ENCODE measurements at regions not wholly inside any gene's neighbourhood (a gene's known extent, or its start where the extent isn't known, plus 50 kb on each side); places are given as distances from the start of the nearest gene placed in this dataset.

DNA sequence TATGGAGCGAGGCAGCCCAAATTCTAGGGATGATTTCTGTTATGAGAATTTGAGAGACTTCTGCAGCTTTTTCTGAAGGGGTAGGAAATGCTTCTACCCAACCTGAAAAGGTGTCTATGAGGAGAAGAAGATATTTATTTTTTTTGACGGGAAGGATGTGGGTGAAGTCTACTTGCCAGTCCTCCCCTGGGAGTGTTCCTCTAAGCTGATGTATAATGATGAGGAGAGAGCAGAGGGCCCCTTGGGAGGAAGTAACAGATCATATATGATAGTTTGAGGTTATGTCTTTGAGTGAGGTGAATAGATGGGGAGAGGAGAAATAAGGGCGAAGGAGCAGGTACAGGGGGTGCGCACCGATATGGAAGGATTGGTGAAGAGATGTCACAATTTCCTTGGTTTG, 910.6 kb upstream of the SLITRK5 start:
- no peaks in the 10 kb centered on the region for H3K4me1 Mint-ChIP-seq (ENCODE audit: low read depth)
- H3K27me3 Mint-ChIP-seq (ENCODE audit: low read depth): no peaks in the 10 kb centered on the region

DNA sequence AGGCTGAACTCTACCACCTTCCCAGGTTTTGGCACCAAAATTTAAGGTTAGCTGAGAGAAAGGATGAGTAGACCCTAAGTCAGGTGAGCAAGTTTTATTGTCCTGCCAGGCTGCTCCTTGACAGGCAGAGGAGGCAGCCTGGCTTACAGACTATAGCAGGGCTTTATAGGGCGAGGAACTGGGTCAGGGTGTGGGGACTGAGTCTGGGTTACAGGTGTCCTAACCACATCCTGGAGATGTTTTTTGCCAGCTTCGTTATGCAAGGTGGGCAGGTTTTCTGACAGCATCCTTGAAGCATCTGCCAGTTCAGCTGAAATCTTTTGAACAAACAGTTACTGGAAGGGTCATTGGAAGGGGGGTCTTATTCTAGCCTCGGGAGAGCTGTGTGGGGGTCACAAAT, 905.7 kb upstream of the SLITRK5 start:
- DNase-seq (no peak), ATAC-seq (no peak)
- Mint-ChIP-seq H3K4me3 (no peak overlapping the region), H3K27me3 (ENCODE audit: low read depth) (no peaks in the 10 kb centered on the region), H3K4me1 (ENCODE audit: low read depth) (no peaks in the 10 kb centered on the region), H3K9me3 (peaks cover 44% of the 10 kb centered on the region), H3K36me3 (ENCODE audit: insufficient read depth) (no peaks in the 10 kb centered on the region)

More for the DNA sequence above, 910.6 kb upstream of the SLITRK5 start:
- H3K36me3 Mint-ChIP-seq (ENCODE audit: insufficient read depth): no peaks in the 10 kb centered on the region
- peaks cover 42% of the 10 kb centered on the region for H3K9me3 Mint-ChIP-seq
- ATAC-seq (no peak), DNase-seq (no peak)
- H3K4me3 Mint-ChIP-seq: no peak overlapping the region

DNA sequence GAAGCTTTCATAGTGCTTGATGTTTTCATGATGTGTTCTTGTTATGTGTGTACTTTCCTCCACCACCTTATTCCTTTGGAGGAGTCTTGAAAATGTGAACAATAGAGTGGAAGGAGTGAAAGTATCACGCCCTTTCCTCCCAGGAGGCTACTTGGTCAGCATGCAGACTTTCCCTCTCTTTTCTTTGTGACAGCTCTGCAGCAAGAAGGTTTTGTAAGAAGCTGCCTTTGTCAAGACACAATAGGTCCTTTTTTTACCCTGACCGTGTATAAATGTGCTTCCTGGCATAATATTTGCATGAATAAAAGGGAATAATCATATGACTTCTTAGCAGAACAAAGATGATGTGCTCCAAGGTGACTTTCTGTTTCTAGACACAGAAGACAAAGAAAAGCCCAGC, 882.6 kb upstream of the SLITRK5 start:
- no peaks in the 10 kb centered on the region for H3K27me3 Mint-ChIP-seq (ENCODE audit: low read depth)
- no peaks in the 10 kb centered on the region for H3K4me1 Mint-ChIP-seq (ENCODE audit: low read depth)
- DNase-seq (no peak), ATAC-seq (no peak)
- no peak overlapping the region for H3K4me3 Mint-ChIP-seq
- H3K9me3 Mint-ChIP-seq: peaks cover 21% of the 10 kb centered on the region
- H3K36me3 Mint-ChIP-seq (ENCODE audit: insufficient read depth): no peaks in the 10 kb centered on the region

DNA sequence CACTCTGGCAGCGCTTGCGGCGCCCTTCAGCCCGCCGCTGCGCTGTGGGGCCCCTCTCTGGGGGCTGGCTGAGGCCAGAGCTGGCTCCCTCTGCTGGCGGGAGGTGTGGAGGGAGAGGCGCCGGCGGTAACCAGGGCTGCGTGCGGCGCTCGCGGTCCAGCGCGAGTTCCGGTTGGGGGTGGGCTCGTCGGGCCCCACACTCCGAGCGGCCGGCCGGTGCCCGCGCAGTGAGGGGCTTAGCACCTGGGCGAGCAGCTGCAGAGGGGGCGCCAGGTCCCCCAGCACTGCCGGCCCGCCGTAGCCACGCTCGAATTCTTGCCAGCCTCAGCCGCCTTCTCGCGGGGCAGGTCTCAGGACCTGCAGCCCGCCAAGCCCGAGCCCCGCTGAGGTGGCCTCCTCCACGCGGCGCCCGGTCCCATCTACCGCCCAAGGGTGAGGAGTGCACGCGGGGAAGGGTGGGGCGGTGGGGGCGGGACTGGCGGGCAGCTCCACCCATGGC, 879.0 kb upstream of the SLITRK5 start:
- Mint-ChIP-seq H3K4me3 (no peak overlapping the region), H3K4me1 (ENCODE audit: low read depth) (no peaks in the 10 kb centered on the region), H3K9me3 (peaks cover 13% of the 10 kb centered on the region), H3K36me3 (ENCODE audit: insufficient read depth) (no peaks in the 10 kb centered on the region), H3K27me3 (ENCODE audit: low read depth) (no peaks in the 10 kb centered on the region)
- DNase-seq: no peak
- ATAC-seq: no peak

DNA sequence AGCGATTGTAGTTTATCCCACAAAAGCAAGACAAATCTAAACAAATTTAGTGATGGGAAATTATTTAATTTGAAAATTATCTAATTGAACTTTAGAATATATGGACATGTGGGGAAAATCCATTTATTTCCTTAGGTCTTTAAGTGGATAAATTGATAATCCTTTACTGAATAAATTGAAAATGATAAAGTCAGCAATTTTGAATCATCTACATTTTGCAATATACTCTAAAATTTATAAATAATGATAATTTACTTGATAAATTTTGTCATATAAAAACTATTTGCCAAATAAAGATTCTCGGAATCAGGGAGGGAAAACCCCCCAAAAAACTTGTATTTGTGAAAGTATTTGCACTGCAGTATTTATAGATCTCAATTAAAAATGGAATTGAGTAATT, 875.3 kb upstream of the SLITRK5 start:
- H3K9me3 Mint-ChIP-seq: peaks cover 11% of the 10 kb centered on the region
- no peak for DNase-seq
- H3K36me3 Mint-ChIP-seq (ENCODE audit: insufficient read depth): no peaks in the 10 kb centered on the region
- H3K4me1 Mint-ChIP-seq (ENCODE audit: low read depth): no peaks in the 10 kb centered on the region
- no peak overlapping the region for H3K4me3 Mint-ChIP-seq
- H3K27me3 Mint-ChIP-seq (ENCODE audit: low read depth): no peaks in the 10 kb centered on the region
- no peak for ATAC-seq

DNA sequence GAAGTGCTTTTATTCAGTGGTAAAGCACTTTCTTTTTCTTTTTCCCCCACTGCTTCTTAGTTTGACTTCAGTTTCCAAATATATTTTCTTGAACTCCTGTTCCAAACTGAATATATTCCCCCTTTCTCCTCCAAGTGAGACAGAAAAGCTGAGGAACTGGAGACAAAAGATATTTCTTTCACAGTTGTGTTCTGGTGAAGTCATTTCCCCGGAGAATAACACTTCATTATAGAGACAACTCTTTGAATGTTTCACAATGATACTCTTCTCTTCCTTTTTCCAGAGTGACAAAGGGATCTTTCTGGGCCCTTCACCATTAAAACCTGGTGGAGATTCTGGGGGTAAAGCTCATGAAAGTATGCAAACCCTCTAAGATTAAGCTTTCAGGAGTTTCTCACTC, 860.8 kb upstream of the SLITRK5 start:
- no peak for ATAC-seq
- no peak for DNase-seq

DNA sequence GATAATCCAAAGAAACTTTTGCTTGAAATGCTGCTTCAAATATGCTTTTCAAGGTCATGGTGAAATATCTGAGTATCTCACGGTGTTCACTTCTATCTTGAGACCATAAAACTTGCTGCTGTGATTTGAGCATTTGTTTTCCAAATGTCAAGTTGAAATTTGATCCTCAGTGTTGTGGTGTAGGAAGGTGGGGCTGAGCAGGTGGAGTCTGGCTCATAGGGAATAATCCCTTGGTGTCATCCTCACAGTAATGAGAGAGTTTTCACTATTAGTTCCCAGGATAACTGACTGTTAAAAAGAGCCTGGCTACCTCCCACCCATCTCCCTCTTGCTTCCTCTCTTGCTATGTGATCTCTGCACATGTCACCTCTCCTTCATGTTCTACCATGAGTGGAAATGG, 858.0 kb upstream of the SLITRK5 start:
- Mint-ChIP-seq H3K4me1 (ENCODE audit: low read depth) (no peaks in the 10 kb centered on the region), H3K4me3 (no peak overlapping the region), H3K9me3 (peaks cover 12% of the 10 kb centered on the region), H3K27me3 (ENCODE audit: low read depth) (no peaks in the 10 kb centered on the region), H3K36me3 (ENCODE audit: insufficient read depth) (no peaks in the 10 kb centered on the region)
- ATAC-seq: no peak
- no peak for DNase-seq

More for the DNA sequence above, 860.8 kb upstream of the SLITRK5 start:
- H3K36me3 Mint-ChIP-seq (ENCODE audit: insufficient read depth): no peaks in the 10 kb centered on the region
- H3K4me1 Mint-ChIP-seq (ENCODE audit: low read depth): no peaks in the 10 kb centered on the region
- no peaks in the 10 kb centered on the region for H3K27me3 Mint-ChIP-seq (ENCODE audit: low read depth)
- no peak overlapping the region for H3K4me3 Mint-ChIP-seq
- peaks cover 11% of the 10 kb centered on the region for H3K9me3 Mint-ChIP-seq

DNA sequence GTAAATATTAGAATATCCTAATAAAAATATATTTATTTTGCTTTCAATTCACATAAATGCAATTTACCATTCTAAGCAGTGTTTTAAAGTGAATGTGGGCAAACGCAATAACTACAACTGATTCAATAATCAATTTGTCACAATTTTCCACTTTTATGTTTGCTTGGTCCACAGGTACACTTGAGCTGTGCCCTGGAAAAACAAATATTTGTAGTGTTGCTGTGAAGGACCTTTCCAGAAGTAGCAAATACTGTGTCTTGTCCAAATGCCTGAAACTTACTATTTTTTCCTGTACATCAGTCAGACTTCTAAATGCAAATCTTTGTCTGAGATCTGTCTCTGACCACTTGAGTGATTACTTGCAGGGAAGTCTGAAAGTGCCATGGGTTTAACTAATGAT, 845.8 kb upstream of the SLITRK5 start:
- Mint-ChIP-seq H3K4me1 (ENCODE audit: low read depth) (no peaks in the 10 kb centered on the region), H3K4me3 (no peak overlapping the region), H3K9me3 (peaks cover 20% of the 10 kb centered on the region), H3K27me3 (ENCODE audit: low read depth) (no peaks in the 10 kb centered on the region), H3K36me3 (ENCODE audit: insufficient read depth) (no peaks in the 10 kb centered on the region)
- DNase-seq: no peak
- ATAC-seq: no peak

DNA sequence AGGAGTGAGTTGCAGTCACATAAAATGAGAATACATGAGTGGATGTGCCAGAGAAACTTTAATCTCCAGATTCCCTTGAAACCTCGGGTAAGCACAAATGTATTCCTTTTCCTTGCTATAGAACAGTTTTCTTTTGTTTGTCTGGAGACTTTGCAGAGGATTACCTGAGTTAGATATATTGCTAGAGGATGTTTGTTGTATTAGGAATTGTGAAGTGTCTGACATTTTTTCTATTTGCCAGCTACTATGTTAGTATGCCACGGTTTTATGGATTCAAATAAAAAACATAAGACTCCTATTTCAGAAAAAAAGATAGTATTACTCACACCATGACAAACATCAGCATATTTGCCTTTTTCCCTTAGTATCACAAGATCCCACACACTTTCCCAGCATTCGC, 844.9 kb upstream of the SLITRK5 start:
- Mint-ChIP-seq H3K4me3 (no peak overlapping the region), H3K27me3 (ENCODE audit: low read depth) (no peaks in the 10 kb centered on the region), H3K4me1 (ENCODE audit: low read depth) (no peaks in the 10 kb centered on the region), H3K9me3 (peaks cover 17% of the 10 kb centered on the region), H3K36me3 (ENCODE audit: insufficient read depth) (no peaks in the 10 kb centered on the region)
- DNase-seq (no peak), ATAC-seq (no peak)

DNA sequence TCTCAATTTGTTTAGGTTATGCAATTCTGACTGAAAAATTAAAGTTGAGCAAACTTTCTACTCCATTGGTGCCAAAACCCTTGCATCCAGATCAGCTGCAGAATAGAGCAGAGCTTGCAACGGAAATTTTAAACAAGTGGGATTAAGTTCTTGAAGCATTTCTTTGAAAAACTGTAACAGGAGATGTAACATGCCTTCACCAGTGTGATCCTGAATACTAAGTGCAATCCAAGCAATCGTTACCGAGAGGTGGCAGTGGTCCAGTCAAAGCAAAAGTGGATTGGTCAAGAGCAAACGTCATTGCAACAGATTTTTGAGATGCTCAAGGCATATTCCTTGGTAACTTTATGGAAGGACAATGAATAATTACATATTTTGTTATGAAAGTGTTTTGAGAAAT, 841.1 kb upstream of the SLITRK5 start:
- Mint-ChIP-seq H3K4me3 (no peak overlapping the region), H3K9me3 (peaks cover 8% of the 10 kb centered on the region), H3K36me3 (ENCODE audit: insufficient read depth) (no peaks in the 10 kb centered on the region), H3K4me1 (ENCODE audit: low read depth) (no peaks in the 10 kb centered on the region), H3K27me3 (ENCODE audit: low read depth) (no peaks in the 10 kb centered on the region)
- DNase-seq: no peak
- ATAC-seq: no peak

DNA sequence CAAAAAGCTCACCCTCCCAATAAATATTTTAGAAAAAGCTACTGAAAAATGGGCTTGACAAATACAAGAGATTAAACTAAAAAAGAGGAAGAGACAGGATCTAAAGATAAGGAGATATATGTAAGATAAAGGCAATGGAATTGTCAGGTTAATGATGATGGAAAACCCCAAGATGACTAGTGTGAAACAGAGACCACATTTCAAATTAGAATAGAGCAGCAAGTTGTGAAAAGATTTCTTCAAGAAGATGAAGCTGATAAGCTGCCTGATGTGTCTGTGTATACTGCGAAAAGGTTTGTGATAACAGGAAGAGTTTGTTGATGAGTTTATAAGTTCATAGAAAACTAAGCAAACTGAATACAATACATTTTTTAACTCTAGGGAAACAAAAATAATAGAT, 840.1 kb upstream of the SLITRK5 start:
- Mint-ChIP-seq H3K9me3 (peaks cover 15% of the 10 kb centered on the region), H3K4me3 (no peak overlapping the region), H3K27me3 (ENCODE audit: low read depth) (no peaks in the 10 kb centered on the region), H3K4me1 (ENCODE audit: low read depth) (no peaks in the 10 kb centered on the region), H3K36me3 (ENCODE audit: insufficient read depth) (no peaks in the 10 kb centered on the region)
- DNase-seq (no peak), ATAC-seq (no peak)

DNA sequence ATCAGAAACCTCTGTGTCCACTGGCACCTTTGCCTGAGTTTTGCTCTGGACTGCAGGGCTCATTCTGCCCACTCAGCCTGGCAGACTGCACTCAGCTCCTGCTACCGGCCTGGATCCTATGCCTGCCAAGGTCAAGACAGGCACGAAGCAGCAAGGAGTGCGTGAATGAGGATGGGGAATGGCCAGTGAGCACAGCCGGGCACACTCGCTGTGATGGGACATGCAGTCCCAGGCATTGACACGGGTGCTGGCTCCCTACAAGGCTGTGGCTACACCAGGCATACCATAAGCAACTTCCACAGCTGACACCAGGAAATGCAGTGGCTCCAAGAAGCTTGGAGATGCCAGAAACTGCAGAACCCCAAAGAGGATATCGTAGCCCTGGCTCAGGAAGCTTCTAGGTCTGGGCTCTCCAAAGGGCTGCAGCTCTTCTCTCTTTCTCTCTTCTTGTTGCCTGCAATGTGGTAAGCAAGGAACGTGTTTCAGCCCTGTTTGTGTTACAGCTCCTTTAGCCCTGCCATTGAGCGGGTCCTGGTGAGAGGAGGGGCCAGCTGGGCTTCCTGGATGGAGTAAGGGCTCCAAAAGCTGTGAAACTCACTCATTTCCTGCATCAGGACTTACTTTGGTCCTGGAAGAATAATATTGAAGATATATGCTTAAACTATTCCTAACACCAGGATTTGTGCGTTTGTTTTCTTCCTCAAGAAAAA, 832.6 kb upstream of the SLITRK5 start:
- Mint-ChIP-seq H3K9me3 (peaks cover 11% of the 10 kb centered on the region), H3K27me3 (ENCODE audit: low read depth) (no peaks in the 10 kb centered on the region), H3K36me3 (ENCODE audit: insufficient read depth) (no peaks in the 10 kb centered on the region), H3K4me3 (no peak overlapping the region), H3K4me1 (ENCODE audit: low read depth) (no peaks in the 10 kb centered on the region)
- no peak for DNase-seq
- ATAC-seq: no peak

DNA sequence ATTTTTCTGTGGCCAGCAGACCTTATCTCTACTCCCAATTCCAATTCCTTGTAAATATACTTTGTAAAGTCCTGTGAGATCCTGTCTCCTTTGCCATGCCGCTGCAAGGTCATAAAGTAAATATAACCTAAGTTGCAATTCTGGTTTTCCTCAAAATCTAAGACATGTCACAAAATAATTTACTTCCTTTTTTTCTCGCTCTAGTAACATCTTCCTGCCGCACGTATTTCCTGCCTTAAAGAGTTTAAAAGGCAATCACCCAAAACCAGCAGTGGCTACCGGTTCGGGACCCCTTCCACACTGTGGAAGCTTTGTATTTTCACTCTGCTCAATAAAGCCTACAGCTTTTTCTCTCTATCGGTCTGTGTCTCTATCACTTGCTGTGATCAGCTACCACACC, 832.0 kb upstream of the SLITRK5 start:
- ATAC-seq (no peak), DNase-seq (no peak)
- Mint-ChIP-seq H3K4me1 (ENCODE audit: low read depth) (no peaks in the 10 kb centered on the region), H3K4me3 (no peak overlapping the region), H3K27me3 (ENCODE audit: low read depth) (no peaks in the 10 kb centered on the region), H3K9me3 (peaks cover 11% of the 10 kb centered on the region), H3K36me3 (ENCODE audit: insufficient read depth) (no peaks in the 10 kb centered on the region)

DNA sequence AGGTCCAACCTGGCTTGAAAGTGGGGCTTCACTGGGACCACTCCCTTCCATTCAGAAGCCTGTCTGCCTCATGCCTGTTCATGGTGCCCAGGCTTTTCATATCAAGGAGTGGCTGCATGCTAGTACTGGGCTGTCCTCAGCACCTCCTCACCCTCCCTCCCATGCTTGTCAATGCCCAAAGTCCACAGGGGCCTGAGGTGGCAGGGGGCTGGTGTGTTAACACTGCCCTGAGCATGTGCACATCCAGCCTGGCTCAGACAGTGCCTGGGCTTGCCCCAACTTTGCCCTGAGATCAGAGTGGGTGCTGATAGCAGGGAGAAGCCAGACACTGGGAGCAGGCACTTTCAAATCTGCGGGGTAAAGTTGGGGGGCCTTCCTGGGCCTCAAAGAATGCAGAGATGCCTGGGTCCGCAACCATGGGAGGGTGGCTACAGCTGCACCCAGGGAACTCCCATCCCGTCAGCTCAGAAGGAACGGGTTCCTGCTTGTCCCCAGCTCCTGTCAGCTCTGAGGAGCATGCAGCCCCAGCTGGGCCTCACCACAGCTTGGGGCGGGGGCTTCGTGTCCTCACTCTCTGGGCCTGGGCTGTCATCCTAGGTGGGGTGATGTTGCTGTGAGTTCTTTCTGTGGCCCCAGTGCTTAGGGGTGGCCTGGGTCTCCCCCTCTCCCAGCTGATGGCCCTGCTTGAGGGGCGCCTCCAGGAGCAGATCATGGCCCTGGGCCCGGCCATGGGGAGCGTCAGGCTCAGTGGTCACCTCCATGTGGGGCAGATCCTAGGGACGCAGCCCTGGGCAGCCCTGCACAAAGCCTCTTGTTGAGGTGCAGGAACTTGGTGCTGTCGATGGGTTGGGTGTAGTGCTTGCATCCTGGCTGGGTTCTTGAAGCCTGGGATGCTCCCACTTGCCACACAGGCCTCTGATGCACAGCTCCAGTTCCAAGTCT, 830.6 kb upstream of the SLITRK5 start:
- no peaks in the 10 kb centered on the region for H3K4me1 Mint-ChIP-seq (ENCODE audit: low read depth)
- no peaks in the 10 kb centered on the region for H3K27me3 Mint-ChIP-seq (ENCODE audit: low read depth)
- no peaks in the 10 kb centered on the region for H3K36me3 Mint-ChIP-seq (ENCODE audit: insufficient read depth)
- peaks cover 7% of the 10 kb centered on the region for H3K9me3 Mint-ChIP-seq
- ATAC-seq (no peak), DNase-seq (no peak)
- no peak overlapping the region for H3K4me3 Mint-ChIP-seq

DNA sequence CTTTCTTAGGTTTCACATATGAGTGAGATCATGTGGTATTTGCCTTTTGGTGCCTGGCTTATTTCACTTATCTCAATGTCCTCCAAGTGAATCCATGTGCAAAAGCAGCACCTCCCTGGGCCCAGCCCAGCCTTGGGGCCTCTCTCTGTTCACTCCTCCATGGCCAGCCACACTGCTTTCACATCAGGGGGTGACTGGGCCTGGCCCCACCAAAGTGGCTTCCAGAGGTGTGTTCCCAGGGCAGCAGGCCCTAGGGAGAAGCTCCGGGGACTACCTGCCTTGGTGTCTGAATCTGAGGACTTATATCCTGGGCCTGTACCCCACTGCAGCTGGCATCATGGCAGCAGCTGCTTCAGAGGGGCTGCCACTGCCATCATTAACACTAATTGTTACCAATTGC, 829.9 kb upstream of the SLITRK5 start:
- ATAC-seq (no peak), DNase-seq (no peak)
- H3K36me3 Mint-ChIP-seq (ENCODE audit: insufficient read depth): no peaks in the 10 kb centered on the region
- peaks cover 6% of the 10 kb centered on the region for H3K9me3 Mint-ChIP-seq
- no peak overlapping the region for H3K4me3 Mint-ChIP-seq
- no peaks in the 10 kb centered on the region for H3K27me3 Mint-ChIP-seq (ENCODE audit: low read depth)
- no peaks in the 10 kb centered on the region for H3K4me1 Mint-ChIP-seq (ENCODE audit: low read depth)

Measured in activated T-cell treated with anti-CD3 and anti-CD28 coated beads, Interleukin-2, amount 50 U/mL, for 4 hours (primary cell).